SJCRH30 (cell line): ENCODE measurements at regions not wholly inside any gene's neighbourhood (a gene's known extent, or its start where the extent isn't known, plus 50 kb on each side); places are given as distances from the start of the nearest gene placed in this dataset.

Source experiments
- DNase-seq, 2 experiments: peaks; one replicate each; pipeline ENCODE4 v3.0.0-alpha.2; 2015 to 2020
- H3K27ac ChIP-seq: fragments of 250-450 bp; sonication (Bioruptor Pico); 2 replicates; pipeline ENCODE4 v1.5.1; 2020; ENCODE audit warnings: mild to moderate bottlenecking, moderate library complexity
- H3K27me3 ChIP-seq: fragments of 250-450 bp; sonication (Bioruptor Pico); 2 replicates; pipeline ENCODE4 v1.5.1; 2020; ENCODE audit warnings: mild to moderate bottlenecking, moderate library complexity
- H3K36me3 ChIP-seq: fragments of 250-450 bp; sonication (Bioruptor Pico); 2 replicates; pipeline ENCODE4 v1.5.1; 2020; ENCODE audit warnings: mild to moderate bottlenecking, moderate library complexity
- H3K4me1 ChIP-seq: fragments of 250-450 bp; sonication (Bioruptor Pico); 2 replicates; pipeline ENCODE4 v1.5.1; 2020; ENCODE audit warnings: mild to moderate bottlenecking, moderate library complexity
- H3K4me3 ChIP-seq: fragments of 250-450 bp; sonication (Bioruptor Pico); 2 replicates; pipeline ENCODE4 v1.5.1; 2020; ENCODE audit warnings: mild to moderate bottlenecking, moderate library complexity
- H3K9me3 ChIP-seq: fragments of 250-450 bp; sonication (Bioruptor Pico); replicated peaks from 2 replicates; pipeline ENCODE4 v1.5.1; 2020; ENCODE audit warnings: mild to moderate bottlenecking, moderate library complexity

DNA sequence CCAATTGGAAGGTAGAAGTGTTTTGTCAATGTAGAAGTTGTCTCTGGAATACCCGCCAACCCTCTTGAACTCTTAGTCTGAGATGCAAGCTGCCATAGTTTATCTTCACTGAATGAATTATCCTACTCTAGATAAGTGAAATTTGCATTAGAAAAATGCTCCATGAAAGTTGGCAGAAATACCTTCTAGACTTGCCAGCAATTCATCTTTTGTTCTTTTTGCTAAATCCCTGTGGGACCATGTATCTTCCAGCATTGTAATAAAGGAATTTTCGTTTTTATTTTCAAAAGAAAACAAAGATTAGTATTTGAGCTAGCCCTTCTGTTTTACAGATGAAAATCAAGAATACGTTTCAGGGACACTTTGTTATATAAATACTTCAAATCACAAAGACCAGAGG, 244.2 kb downstream of the CBLN4 start:
- H3K27me3 ChIP-seq = 0 out of 2 replicates have a peak, but pooled peaks cover 3% of the 10 kb centered on the region
- H3K36me3 ChIP-seq = no peaks in the 10 kb centered on the region
- H3K4me3 ChIP-seq = no peak overlapping the region
- no peak overlapping the region for H3K27ac ChIP-seq
- DNase-seq = no peak
- 0 out of 2 replicates have a peak, but pooled peaks cover 3% of the 10 kb centered on the region for H3K9me3 ChIP-seq
- no peaks in the 10 kb centered on the region for H3K4me1 ChIP-seq

DNA sequence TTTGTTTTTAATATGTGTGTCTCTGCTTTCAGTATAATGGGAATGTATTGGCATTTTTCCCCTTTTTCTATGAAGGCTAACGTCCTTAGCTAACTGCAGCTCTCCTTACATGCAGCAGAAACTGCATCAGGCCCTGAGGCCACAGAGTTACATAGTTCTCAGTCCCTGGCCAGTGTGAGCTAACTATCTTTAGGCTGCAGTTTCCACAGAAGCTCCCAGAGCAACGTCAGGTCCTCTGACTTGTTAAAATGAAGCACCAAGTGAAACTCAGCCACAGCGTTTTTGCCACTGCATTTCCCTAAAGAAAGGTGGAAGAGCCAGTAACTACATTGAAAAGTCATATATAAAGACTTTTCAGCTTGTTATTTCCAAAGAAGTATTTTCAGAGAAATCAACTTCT, 244.7 kb downstream of the CBLN4 start:
- no peak for DNase-seq
- Histone ChIP-seq H3K27me3 (0 out of 2 replicates have a peak, but pooled peaks cover 3% of the 10 kb centered on the region), H3K9me3 (0 out of 2 replicates have a peak, but pooled peaks cover 3% of the 10 kb centered on the region), H3K4me1 (no peaks in the 10 kb centered on the region), H3K27ac (no peak overlapping the region), H3K4me3 (no peak overlapping the region), H3K36me3 (no peaks in the 10 kb centered on the region)

DNA sequence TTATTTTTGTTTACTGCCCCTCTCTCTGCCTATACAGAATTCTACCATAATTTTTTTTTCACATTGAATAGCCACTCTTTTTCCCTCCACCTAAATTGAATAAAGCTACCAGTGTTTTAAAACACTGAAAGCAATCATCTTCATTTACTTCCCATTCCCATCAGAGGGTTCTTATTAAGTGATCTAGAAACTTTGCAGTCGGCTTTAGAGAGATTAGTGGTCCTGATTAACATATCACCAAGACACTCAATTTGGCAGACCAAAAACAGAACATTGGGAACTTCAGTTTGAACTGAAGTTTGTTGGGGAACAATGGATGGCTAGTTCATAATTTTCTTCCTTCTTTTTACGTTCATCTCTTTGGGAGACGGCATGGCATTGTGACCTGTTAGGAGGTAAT, 249.5 kb downstream of the CBLN4 start:
- H3K4me1 ChIP-seq = no peaks in the 10 kb centered on the region
- H3K4me3 ChIP-seq = no peak overlapping the region
- no peaks in the 10 kb centered on the region for H3K27me3 ChIP-seq
- H3K27ac ChIP-seq = no peak overlapping the region
- H3K36me3 ChIP-seq = no peaks in the 10 kb centered on the region
- no peak for DNase-seq
- no peaks in the 10 kb centered on the region for H3K9me3 ChIP-seq

DNA sequence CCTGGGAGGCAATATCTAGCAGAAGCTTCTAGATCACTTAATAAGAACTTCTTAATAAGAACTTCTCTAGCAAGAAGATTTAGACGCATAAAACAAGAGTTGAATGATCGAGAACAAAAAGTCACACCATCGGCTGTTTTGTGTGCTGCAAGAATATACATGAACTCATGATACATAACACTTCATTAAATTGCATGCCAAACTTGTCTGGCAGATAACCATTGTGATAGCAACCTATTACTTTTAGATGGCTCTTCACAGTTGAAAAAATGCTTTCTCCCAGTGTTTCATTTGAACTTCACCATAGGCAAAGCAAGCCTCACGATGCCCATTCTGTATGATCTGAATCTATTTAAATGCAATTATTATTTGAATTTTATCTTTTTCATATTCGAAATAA, 249.9 kb downstream of the CBLN4 start:
- Histone ChIP-seq H3K27me3 (no peaks in the 10 kb centered on the region), H3K27ac (no peak overlapping the region)

DNA sequence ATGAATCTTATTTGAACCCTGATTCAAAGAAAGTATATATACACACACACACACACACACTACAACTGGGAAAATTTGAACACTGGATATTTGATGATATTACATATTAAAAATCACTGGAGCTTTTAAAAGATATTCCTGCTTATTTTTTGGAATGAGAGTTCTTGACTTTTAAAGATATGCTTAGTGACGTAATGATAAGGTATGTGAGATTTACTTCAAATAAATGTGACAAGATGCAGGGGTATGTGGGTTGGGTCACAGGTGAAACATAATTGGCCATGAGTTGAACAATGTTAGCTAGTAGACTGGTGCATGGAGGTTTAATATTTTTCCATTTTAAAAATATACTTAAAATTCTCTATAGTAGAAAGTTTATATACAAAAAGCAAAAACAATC, 258.6 kb downstream of the CBLN4 start:
- Histone ChIP-seq H3K27ac (no peak overlapping the region), H3K36me3 (no peaks in the 10 kb centered on the region), H3K4me1 (no peaks in the 10 kb centered on the region), H3K27me3 (peaks cover 25% of the 10 kb centered on the region), H3K9me3 (no peaks in the 10 kb centered on the region), H3K4me3 (no peak overlapping the region)
- DNase-seq = no peak

More for the DNA sequence above, 249.9 kb downstream of the CBLN4 start:
- Histone ChIP-seq H3K9me3 (no peaks in the 10 kb centered on the region), H3K36me3 (no peaks in the 10 kb centered on the region), H3K4me1 (no peaks in the 10 kb centered on the region), H3K4me3 (no peak overlapping the region)
- DNase-seq = no peak

DNA sequence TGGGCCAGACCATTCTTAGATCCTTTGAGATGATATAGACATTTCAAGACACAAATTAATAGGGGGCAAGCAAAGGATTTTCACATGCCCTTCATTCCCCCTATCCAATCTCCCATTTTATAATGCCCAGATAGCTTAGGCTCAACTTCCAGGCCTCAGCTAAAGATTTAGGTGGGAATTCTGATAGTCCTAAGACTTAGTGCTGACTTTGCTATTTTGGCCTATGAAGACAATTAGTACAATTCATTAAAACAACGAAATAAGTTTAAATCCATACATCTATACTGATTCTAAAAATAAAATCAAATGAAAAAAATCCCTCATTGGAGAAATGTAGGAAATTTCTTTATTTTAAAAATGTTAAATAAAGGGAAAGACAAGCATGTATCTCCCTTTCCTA, 259.5 kb downstream of the CBLN4 start:
- no peak overlapping the region for H3K4me3 ChIP-seq
- DNase-seq = no peak
- H3K27ac ChIP-seq = no peak overlapping the region

DNA sequence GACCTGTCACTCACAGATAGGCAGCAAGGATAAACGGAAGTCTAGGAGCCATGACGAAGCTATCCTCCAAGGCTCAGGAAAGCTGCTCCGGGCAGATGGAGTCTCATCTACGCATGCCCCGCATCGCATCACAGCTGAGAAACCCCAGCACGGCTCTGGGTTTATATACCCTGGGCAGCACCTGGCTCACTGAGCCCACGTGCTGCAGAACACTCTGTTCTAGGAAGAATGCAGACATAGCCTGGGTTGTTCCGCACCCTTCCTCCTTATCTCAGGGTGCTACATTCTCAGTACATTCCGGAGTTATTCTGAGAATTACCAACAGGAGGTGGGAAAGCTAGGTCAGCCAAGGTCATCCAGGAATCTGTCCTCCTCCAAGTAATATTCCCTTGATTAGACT, 260.4 kb downstream of the CBLN4 start:
- Histone ChIP-seq H3K4me1 (no peaks in the 10 kb centered on the region; the same call in 1 of the 2 replicates), H3K27ac (no peak overlapping the region), H3K4me3 (no peak overlapping the region), H3K9me3 (no peaks in the 10 kb centered on the region), H3K36me3 (no peaks in the 10 kb centered on the region), H3K27me3 (peaks cover 25% of the 10 kb centered on the region)
- DNase-seq = no peak

More for the DNA sequence above, 259.5 kb downstream of the CBLN4 start:
- Histone ChIP-seq H3K4me1 (no peaks in the 10 kb centered on the region; the same call in 1 of the 2 replicates), H3K36me3 (no peaks in the 10 kb centered on the region), H3K9me3 (no peaks in the 10 kb centered on the region), H3K27me3 (peaks cover 25% of the 10 kb centered on the region)

DNA sequence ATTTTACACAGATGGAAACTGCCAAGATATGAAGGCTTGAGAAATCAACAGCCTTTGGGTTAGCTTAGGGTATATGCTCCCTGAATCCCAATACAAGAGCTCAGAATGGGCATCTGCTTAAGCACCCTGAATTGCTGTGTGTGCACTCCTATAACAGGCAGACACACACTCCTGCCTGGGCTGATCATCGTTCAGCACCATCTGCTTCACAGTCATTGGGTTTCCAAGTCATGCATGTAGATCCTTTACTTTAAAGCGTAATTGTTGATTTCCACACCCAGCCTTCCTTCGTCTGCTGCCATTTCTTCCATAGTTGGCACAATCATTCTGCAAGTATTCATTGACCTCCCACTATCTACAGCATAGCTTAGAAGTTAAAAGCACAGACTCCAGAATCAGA, 263.5 kb downstream of the CBLN4 start:
- Histone ChIP-seq H3K4me1 (no peaks in the 10 kb centered on the region; the same call in 1 of the 2 replicates), H3K27me3 (peaks cover 25% of the 10 kb centered on the region), H3K4me3 (no peak overlapping the region), H3K9me3 (no peaks in the 10 kb centered on the region), H3K36me3 (no peaks in the 10 kb centered on the region), H3K27ac (no peak overlapping the region)
- DNase-seq = no peak

DNA sequence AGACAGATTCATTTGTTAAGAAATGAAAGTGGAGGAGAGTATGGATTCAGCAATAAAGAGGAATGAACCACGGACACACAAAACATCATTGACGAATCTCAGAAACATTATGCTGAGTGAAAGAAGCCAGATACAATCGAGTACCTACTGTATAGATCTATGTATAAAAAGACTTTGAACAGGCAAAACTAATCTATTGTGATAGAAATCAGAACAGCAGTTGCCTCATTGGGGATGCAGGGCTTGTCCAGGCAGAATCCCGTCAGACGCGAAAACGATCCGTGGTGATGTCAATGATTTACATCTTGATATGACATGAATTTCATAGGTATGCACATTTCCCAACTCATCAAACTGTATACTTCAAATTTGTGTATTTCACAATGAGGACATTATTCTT, 265.2 kb downstream of the CBLN4 start:
- Histone ChIP-seq H3K4me1 (no peaks in the 10 kb centered on the region; the same call in 1 of the 2 replicates), H3K27me3 (peaks cover 18% of the 10 kb centered on the region), H3K4me3 (no peak overlapping the region), H3K9me3 (no peaks in the 10 kb centered on the region), H3K36me3 (no peaks in the 10 kb centered on the region), H3K27ac (no peak overlapping the region)
- DNase-seq = no peak

DNA sequence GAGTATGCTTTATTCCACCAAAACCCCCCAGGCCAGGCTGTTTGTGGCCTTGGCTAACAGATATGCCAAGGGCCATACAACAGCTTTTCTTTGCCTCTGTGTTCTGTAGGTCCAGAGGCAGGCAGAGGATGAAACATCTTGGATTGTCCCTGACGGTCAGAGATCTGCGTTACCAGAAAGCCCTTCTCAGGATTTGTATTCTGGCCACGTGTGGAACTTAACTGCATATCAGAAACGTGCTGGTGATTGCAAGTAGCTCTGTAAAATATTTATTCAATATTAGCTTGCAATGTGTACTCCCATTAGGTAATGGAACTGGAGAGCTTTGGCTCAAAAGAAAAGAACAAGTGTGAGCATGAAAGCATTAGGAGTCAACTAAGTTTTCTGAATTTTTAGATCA, 275.0 kb downstream of the CBLN4 start:
- DNase-seq = no peak
- Histone ChIP-seq H3K27ac (no peak overlapping the region), H3K36me3 (no peaks in the 10 kb centered on the region)

DNA sequence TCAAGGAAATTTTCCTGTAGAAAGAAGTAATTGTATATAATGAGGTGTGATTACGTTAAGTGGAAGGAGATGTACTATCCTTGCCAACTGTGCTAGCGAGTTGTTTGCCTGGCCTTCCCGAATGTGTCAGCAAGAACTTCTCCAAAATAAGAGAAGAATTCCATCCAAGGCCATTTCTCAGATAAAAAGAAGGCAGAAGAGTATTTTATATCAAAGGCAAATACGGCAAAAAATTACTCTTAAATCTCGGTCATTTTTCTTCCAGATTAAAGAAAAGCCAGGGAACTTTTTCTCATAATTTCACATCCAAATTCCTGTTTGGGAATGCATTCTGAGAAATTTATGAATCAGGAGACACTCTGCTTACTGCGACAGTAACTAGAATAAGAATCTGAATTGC, 290.6 kb downstream of the CBLN4 start:
- Histone ChIP-seq H3K27me3 (peaks cover 10% of the 10 kb centered on the region), H3K36me3 (no peaks in the 10 kb centered on the region), H3K9me3 (no peaks in the 10 kb centered on the region), H3K27ac (no peak overlapping the region), H3K4me1 (no peaks in the 10 kb centered on the region), H3K4me3 (no peak overlapping the region)
- DNase-seq = no peak

More for the DNA sequence above, 275.0 kb downstream of the CBLN4 start:
- Histone ChIP-seq H3K4me3 (no peak overlapping the region), H3K9me3 (no peaks in the 10 kb centered on the region), H3K4me1 (no peaks in the 10 kb centered on the region), H3K27me3 (peaks cover 6% of the 10 kb centered on the region; the same call in 1 of the 2 replicates)

DNA sequence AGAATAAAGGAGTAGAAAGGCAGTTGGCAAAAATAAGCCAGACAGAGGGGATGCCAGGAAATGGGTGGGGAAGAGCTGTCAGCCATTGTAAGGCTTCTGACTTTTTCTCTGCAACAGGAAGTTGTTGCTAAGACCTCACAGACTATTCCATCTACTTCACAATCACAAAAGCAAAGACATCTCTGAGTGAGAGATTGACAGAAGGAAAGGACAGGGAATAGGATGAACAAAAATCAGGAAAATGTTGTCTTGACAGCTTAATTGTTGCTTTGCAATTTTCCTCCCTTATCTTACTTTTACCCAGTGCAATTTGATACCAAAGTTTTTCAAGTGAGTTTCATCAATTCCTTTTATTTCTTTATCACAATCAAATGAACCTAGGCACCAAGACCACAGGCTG, 291.2 kb downstream of the CBLN4 start:
- Histone ChIP-seq H3K4me3 (no peak overlapping the region), H3K9me3 (no peaks in the 10 kb centered on the region), H3K4me1 (no peaks in the 10 kb centered on the region), H3K36me3 (no peaks in the 10 kb centered on the region), H3K27ac (no peak overlapping the region), H3K27me3 (peaks cover 13% of the 10 kb centered on the region)
- DNase-seq = no peak

DNA sequence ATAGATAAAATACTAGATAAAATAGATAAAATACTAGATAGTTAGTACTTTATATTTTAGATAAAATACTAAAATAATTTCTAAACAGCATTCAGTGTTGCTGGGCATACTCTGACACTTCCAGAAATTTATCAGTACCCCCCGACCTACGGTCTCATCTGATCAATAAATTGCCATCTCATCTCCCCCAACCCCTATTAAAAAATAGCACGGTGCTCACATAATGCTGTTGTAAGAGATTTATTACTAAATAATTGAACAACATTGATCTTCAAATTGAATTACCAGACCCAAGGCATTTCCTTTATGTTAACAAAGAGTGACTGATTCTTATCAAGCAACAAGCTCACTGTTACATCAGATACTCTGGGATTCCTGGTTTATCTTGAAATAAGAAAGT, 300.9 kb downstream of the CBLN4 start:
- Histone ChIP-seq H3K36me3 (no peaks in the 10 kb centered on the region), H3K4me1 (no peaks in the 10 kb centered on the region), H3K27me3 (peaks cover 8% of the 10 kb centered on the region; the same call in 1 of the 2 replicates), H3K27ac (no peak overlapping the region), H3K4me3 (no peak overlapping the region), H3K9me3 (no peaks in the 10 kb centered on the region)
- DNase-seq = no peak

DNA sequence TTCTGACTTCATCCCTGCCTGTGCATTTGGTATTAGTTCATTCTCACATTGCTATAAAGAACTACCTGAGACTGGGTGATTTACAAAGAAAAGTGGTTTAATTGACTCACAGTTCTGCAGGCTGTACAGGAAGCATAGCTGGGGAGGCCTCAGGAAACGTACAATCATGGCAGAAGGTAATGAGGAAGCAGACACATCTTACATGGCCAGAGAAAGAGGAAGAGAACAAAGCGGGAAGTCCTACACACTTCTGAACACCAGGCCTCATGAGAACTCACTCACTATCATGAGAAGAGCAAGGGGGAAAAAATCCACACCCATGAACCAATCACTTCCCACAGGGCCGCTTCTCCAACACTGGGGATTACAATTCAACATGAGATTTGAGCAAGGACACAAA, 303.9 kb downstream of the CBLN4 start:
- peaks cover 3% of the 10 kb centered on the region; the same call in 1 of the 2 replicates for H3K27me3 ChIP-seq
- DNase-seq = no peak
- H3K4me1 ChIP-seq = no peaks in the 10 kb centered on the region
- H3K27ac ChIP-seq = no peak overlapping the region
- H3K9me3 ChIP-seq = no peaks in the 10 kb centered on the region
- H3K36me3 ChIP-seq = no peaks in the 10 kb centered on the region
- H3K4me3 ChIP-seq = no peak overlapping the region

DNA sequence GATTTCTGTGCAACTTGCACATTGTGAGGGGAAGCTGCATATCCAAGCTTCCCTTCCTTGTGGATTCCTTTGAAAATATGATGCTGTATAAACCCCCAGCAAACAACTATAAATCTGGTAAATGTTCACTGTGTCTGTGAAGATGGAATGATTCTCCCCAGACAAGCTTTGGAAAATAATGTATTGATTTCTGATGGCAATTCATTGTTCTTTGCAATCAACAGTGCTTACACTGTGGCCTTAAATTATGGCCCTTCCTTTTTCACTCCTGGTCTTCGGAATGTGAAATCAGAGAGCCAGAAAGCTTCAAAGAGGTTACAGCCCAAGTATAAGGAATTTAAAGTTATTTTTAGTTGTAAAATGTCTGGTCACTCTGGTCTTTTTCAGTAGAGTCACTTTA, 308.8 kb downstream of the CBLN4 start:
- no peaks in the 10 kb centered on the region for H3K4me1 ChIP-seq
- no peak for DNase-seq
- no peaks in the 10 kb centered on the region for H3K9me3 ChIP-seq
- no peaks in the 10 kb centered on the region for H3K36me3 ChIP-seq
- no peaks in the 10 kb centered on the region for H3K27me3 ChIP-seq
- no peak overlapping the region for H3K4me3 ChIP-seq
- no peak overlapping the region for H3K27ac ChIP-seq

DNA sequence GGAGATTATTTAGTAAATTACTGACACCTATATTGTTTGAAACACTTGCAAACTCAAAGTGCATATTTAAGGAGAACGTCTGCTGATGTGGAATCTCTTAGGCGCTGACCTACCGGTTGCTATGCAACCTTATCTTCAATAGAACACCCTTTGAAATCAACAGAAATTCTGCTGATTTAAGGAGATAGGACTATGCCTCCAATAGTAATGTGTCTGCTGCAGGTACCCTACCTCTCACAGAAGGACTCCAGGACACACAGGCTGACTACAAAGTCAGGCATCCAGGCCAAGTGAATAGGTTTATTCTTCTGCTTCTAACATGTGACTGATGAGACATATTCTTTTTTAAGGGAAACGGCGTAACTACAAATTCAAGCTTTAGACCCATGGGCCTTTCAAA, 311.7 kb downstream of the CBLN4 start:
- no peak overlapping the region for H3K27ac ChIP-seq
- no peaks in the 10 kb centered on the region for H3K27me3 ChIP-seq
- no peaks in the 10 kb centered on the region for H3K9me3 ChIP-seq
- no peaks in the 10 kb centered on the region for H3K4me1 ChIP-seq
- no peaks in the 10 kb centered on the region for H3K36me3 ChIP-seq
- no peak overlapping the region for H3K4me3 ChIP-seq
- DNase-seq = no peak
